Progenitor cell of endocrine pancreas (in vitro differentiated cells): ENCODE measurements at regions not wholly inside any gene's neighbourhood (a gene's known extent, or its start where the extent isn't known, plus 50 kb on each side); places are given as distances from the start of the nearest gene placed in this dataset.

Experiments
- DNase-seq: peaks from one replicate; pipeline ENCODE4 v3.0.0; 2021; ENCODE audit warnings: low spot score; ENCODE audit not compliant: unreplicated experiment
- H3K27ac Mint-ChIP-seq: 2 replicates; pipeline ENCODE4 v1.8.0; 2021; ENCODE audit warnings: mild to moderate bottlenecking, moderate library complexity, mixed read lengths
- H3K27me3 Mint-ChIP-seq: 2 replicates; pipeline ENCODE4 v1.8.0; 2021; ENCODE audit warnings: mixed read lengths
- H3K36me3 Mint-ChIP-seq: 2 replicates; pipeline ENCODE4 v1.8.0; 2022; ENCODE audit warnings: mixed read lengths; ENCODE audit not compliant: insufficient read depth
- H3K4me1 Mint-ChIP-seq: 2 replicates; pipeline ENCODE4 v1.8.0; 2021; ENCODE audit warnings: low read depth, mixed read lengths
- H3K4me3 Mint-ChIP-seq: 2 replicates; pipeline ENCODE4 v1.8.0; 2021; ENCODE audit warnings: low read depth, mild to moderate bottlenecking, moderate library complexity, mixed read lengths
- H3K9me3 Mint-ChIP-seq: 2 replicates; pipeline ENCODE4 v1.8.0; 2021; ENCODE audit warnings: low read depth, mixed read lengths
- TF ChIP-seq, protein P1 (sequence below): fragments of 200-600 bp; sonication (generic); IDR thresholded peaks from one replicate; pipeline ENCODE4 v1.5.0; 2021; ENCODE audit warnings: antibody characterized with exemption, mild to moderate bottlenecking; ENCODE audit not compliant: unreplicated experiment

DNA sequence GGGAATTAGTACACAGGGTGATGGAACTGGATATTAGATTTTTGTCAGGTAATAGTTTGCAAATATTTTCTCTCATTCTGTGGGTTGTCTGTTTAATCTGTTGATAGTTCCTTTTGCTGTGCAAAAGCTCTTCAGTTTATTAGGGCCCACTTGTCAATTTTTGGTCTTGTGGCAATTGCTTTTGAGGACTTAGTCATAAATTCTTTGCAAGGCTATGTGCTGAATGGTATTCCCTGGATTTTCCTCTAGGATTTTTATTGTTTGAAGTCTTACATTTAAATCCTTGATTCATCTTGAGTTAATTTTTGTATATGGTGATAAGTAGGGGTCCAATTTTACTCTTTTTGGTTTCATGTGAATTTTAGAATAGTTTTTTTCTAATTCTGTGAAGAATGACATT, 111.3 kb downstream of the ARRDC4 start:
- H3K27ac Mint-ChIP-seq: no peak overlapping the region
- no peaks in the 10 kb centered on the region for H3K4me1 Mint-ChIP-seq
- TF ChIP-seq, protein P1, sequence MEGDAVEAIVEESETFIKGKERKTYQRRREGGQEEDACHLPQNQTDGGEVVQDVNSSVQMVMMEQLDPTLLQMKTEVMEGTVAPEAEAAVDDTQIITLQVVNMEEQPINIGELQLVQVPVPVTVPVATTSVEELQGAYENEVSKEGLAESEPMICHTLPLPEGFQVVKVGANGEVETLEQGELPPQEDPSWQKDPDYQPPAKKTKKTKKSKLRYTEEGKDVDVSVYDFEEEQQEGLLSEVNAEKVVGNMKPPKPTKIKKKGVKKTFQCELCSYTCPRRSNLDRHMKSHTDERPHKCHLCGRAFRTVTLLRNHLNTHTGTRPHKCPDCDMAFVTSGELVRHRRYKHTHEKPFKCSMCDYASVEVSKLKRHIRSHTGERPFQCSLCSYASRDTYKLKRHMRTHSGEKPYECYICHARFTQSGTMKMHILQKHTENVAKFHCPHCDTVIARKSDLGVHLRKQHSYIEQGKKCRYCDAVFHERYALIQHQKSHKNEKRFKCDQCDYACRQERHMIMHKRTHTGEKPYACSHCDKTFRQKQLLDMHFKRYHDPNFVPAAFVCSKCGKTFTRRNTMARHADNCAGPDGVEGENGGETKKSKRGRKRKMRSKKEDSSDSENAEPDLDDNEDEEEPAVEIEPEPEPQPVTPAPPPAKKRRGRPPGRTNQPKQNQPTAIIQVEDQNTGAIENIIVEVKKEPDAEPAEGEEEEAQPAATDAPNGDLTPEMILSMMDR: no peak
- DNase-seq: no peak
- H3K9me3 Mint-ChIP-seq: peaks cover 3% of the 10 kb centered on the region
- no peaks in the 10 kb centered on the region for H3K36me3 Mint-ChIP-seq
- H3K4me3 Mint-ChIP-seq: no peak overlapping the region
- no peaks in the 10 kb centered on the region for H3K27me3 Mint-ChIP-seq

DNA sequence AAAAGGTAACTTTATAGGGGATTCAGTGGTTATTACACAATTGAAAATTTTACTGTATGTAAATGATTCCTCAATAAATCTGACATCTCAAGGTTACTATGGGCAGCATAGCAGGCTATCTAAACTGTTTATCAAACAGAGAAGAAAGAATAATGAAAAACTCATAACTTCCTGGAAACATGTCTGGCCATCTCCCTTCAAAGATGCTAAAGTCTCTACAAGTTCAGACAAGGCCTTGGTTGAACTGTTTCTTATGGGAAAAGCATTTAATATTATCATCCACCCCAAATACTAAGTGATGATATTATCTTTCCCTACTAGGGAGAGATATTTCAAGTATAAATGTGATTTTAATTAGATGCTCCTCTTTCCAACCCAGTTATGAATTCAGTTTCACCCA, 114.9 kb downstream of the ARRDC4 start:
- H3K27me3 Mint-ChIP-seq: no peaks in the 10 kb centered on the region

DNA sequence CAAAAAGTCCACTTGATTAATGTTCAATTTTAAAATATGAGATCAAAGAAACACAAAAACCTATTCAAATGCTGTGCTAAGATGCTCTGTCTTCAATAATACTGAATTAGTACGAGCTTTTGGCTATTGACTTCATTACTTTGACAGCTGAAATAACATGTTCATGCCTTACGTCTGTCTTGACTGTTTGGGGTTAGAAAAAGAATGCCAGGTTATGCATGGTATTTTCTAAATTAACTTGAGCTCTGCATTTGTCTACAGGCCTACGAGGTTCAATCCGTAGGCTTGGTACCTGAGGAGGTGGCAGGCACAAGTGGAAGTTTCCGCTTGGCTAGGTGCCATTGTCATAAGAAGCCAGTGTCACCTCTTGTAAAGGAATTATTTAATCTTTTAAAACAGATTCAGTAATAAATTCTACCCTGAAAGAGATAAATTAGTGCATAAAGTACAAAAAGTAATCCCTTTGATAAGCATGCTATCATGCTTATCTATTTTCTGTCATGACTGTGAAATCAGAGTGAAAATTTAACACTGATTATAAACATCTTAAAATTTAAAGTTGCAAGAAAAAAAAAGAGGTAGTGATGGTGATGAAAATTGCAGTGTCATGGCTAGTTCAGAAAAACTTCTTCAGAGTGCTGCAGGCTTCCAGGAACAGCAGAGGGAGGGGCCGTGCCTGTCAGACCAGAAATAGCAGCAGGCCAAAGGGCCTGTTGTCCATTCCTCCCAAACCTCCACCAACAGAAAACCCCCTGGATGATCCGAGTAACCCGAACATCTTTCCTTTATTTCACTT, 115.7 kb downstream of the ARRDC4 start:
- Mint-ChIP-seq H3K27me3 (no peaks in the 10 kb centered on the region), H3K36me3 (no peaks in the 10 kb centered on the region), H3K4me1 (no peaks in the 10 kb centered on the region), H3K4me3 (no peak overlapping the region), H3K9me3 (no peaks in the 10 kb centered on the region), H3K27ac (no peak overlapping the region)
- DNase-seq: no peak
- TF ChIP-seq, protein P1: no peak

More for the DNA sequence above, 114.9 kb downstream of the ARRDC4 start:
- TF ChIP-seq, protein P1: no peak
- DNase-seq: no peak
- H3K27ac Mint-ChIP-seq: no peak overlapping the region
- no peak overlapping the region for H3K4me3 Mint-ChIP-seq
- H3K4me1 Mint-ChIP-seq: no peaks in the 10 kb centered on the region
- no peaks in the 10 kb centered on the region for H3K9me3 Mint-ChIP-seq
- H3K36me3 Mint-ChIP-seq: no peaks in the 10 kb centered on the region

DNA sequence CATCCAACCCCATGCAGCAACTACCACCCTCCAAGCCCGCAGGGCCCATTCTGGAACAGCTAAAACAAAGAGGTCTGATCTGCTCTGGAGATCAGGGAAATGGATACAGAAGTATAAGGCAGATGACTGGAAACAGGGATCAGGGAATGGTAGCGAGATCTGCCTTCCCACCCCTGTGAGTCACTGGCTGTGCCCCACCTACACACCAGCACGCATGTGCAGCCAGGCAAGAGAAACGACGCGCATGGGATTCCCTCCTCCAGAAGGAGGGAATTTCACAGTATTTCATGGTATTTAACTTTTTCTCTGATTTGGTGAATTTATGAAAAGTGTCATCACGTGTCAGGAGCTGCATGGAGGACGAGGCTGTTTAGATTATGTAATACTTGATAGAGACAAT, 116.7 kb downstream of the ARRDC4 start:
- no peak for DNase-seq
- TF ChIP-seq, protein P1: no peak
- H3K4me3 Mint-ChIP-seq: no peak overlapping the region
- H3K4me1 Mint-ChIP-seq: no peaks in the 10 kb centered on the region
- no peaks in the 10 kb centered on the region for H3K36me3 Mint-ChIP-seq
- no peaks in the 10 kb centered on the region for H3K27me3 Mint-ChIP-seq
- no peaks in the 10 kb centered on the region for H3K9me3 Mint-ChIP-seq
- H3K27ac Mint-ChIP-seq: no peak overlapping the region

DNA sequence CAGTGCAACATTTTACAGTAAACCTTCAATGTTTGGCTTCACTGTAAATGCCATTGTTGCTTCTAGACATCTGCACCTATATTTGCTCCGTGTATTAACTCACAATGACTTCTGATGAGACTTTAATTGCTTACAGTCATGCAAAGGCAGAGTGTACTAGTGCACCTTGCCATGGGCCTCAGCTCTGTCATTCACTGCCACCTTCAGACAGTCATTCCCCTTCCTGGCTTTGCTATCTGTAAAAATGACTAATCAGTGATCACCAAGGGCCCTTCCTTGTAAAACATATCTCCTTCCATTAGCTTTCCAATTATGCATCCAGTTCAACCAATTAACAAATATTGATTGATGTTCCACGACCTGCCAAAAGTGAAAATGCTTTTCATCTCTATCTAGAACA, 120.3 kb downstream of the ARRDC4 start:
- Mint-ChIP-seq H3K27me3 (no peaks in the 10 kb centered on the region), H3K9me3 (no peaks in the 10 kb centered on the region), H3K4me3 (no peak overlapping the region), H3K4me1 (no peaks in the 10 kb centered on the region), H3K36me3 (no peaks in the 10 kb centered on the region), H3K27ac (no peak overlapping the region)
- DNase-seq: no peak
- TF ChIP-seq, protein P1: no peak
